Activated CD8-positive, alpha-beta T cell treated with anti-CD3 and anti-CD28 coated beads for 36 hours (primary cell): ENCODE measurements at regions not wholly inside any gene's neighbourhood (a gene's known extent, or its start where the extent isn't known, plus 50 kb on each side); places are given as distances from the start of the nearest gene placed in this dataset.

Source experiments
- ATAC-seq: fragments of 200-7000 bp; cut with Tn5 transposase; one replicate; pipeline ENCODE4 v1.10.0; 2021; ENCODE audit warnings: mild to moderate bottlenecking, moderate library complexity
- CTCF ChIA-PET: fragments of 350-600 bp; sonication (Branson Sonifier 250); formaldehyde crosslinking; loops from one replicate; lab custom pipeline; 2021; ENCODE audit warnings: antibody characterized with exemption; lab: Charles Lee
- POLR2A ChIA-PET: fragments of 350-600 bp; sonication (Branson Sonifier 250); formaldehyde crosslinking; loops from one replicate; lab custom pipeline; 2021; ENCODE audit warnings: antibody characterized with exemption; lab: Charles Lee
- DNase-seq: peaks from one replicate; pipeline ENCODE4 v3.0.0-alpha.2; 2020
- H3K27ac Mint-ChIP-seq: one replicate; pipeline ENCODE4 v1.8.0; 2021; ENCODE audit warnings: mild to moderate bottlenecking, mixed read lengths
- H3K27me3 Mint-ChIP-seq: one replicate; pipeline ENCODE4 v1.8.0; 2021; ENCODE audit warnings: mixed read lengths
- H3K36me3 Mint-ChIP-seq: one replicate; pipeline ENCODE4 v1.8.0; 2021; ENCODE audit warnings: low read depth, mixed read lengths
- H3K4me1 Mint-ChIP-seq: one replicate; pipeline ENCODE4 v1.8.0; 2021; ENCODE audit warnings: low read depth, mixed read lengths
- H3K4me3 Mint-ChIP-seq: one replicate; pipeline ENCODE4 v1.8.0; 2021; ENCODE audit warnings: mild to moderate bottlenecking, moderate library complexity, mixed read lengths
- H3K9me3 Mint-ChIP-seq: one replicate; pipeline ENCODE4 v1.8.0; 2021; ENCODE audit warnings: mixed read lengths
- intact Hi-C: fragments of 100-400 bp; cut with micrococcal nuclease; formaldehyde crosslinking; loops from one replicate; pipeline ENCODE4 v1.10.0; 2022
- TF ChIP-seq, protein P1 (sequence below): fragments of 200-600 bp; IDR thresholded peaks from one replicate; pipeline ENCODE4 v1.8.0; 2022; ENCODE audit warnings: antibody characterized with exemption, mild to moderate bottlenecking

DNA sequence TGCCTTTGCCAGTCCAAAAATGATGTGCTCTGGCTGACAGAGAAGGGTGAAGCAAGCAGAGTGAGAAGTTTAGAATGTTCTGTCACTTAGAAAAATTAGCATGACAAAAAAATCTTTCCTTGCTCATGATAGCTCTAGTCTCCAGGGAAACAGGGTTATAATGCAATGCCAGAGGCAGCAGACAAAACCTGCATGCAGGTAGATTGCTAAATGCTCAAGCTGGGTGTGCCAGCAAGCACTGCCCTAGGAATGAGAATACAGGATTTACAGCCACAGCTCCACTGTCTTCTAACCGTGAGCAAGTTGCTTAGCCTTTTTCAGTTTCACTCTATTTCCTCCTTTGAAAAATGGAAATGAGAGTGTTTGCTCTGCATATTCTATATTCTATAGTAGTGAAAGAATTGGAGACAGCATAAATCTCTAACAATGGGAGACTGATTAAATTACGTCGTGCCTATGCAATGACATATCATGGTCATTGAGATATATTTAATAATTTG, 516.6 kb upstream of the C16orf82 start:
- Mint-ChIP-seq H3K27ac (no peak overlapping the region), H3K27me3 (peaks cover 8% of the 10 kb centered on the region), H3K36me3 (no peaks in the 10 kb centered on the region), H3K9me3 (no peaks in the 10 kb centered on the region), H3K4me1 (no peaks in the 10 kb centered on the region), H3K4me3 (no peak overlapping the region)
- DNase-seq (no peak), ATAC-seq (no peak)
- TF ChIP-seq, protein P1, sequence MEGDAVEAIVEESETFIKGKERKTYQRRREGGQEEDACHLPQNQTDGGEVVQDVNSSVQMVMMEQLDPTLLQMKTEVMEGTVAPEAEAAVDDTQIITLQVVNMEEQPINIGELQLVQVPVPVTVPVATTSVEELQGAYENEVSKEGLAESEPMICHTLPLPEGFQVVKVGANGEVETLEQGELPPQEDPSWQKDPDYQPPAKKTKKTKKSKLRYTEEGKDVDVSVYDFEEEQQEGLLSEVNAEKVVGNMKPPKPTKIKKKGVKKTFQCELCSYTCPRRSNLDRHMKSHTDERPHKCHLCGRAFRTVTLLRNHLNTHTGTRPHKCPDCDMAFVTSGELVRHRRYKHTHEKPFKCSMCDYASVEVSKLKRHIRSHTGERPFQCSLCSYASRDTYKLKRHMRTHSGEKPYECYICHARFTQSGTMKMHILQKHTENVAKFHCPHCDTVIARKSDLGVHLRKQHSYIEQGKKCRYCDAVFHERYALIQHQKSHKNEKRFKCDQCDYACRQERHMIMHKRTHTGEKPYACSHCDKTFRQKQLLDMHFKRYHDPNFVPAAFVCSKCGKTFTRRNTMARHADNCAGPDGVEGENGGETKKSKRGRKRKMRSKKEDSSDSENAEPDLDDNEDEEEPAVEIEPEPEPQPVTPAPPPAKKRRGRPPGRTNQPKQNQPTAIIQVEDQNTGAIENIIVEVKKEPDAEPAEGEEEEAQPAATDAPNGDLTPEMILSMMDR, result no peak
- ChIA-PET POLR2A (no interaction called here), CTCF (no interaction called here)
- intact Hi-C loops, result no loop called here

DNA sequence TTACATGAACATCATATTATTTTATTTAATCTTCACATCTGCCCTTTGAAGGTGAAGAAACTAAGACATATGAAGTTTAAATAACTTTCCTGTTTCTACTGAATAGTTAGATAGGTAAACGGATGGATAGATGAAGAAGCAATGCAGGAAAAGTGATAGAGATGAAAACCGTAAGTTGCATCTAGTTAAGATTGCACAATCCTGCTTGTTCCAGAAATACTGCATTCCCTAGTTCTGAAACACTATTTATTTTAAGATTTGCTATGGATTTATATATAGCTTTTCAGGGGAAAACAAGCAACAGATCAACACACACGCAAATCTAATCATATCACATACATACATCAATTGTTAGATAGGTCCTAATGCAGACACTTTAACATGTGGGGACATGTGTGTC, 512.7 kb upstream of the C16orf82 start:
- Mint-ChIP-seq H3K9me3 (no peaks in the 10 kb centered on the region), H3K4me1 (no peaks in the 10 kb centered on the region), H3K27me3 (peaks cover 13% of the 10 kb centered on the region), H3K36me3 (no peaks in the 10 kb centered on the region), H3K27ac (no peak overlapping the region), H3K4me3 (no peak overlapping the region)
- TF ChIP-seq, protein P1, result no peak
- ChIA-PET CTCF (no interaction called here), POLR2A (no interaction called here)
- intact Hi-C loops, result no loop called here
- ATAC-seq (no peak), DNase-seq (no peak)

DNA sequence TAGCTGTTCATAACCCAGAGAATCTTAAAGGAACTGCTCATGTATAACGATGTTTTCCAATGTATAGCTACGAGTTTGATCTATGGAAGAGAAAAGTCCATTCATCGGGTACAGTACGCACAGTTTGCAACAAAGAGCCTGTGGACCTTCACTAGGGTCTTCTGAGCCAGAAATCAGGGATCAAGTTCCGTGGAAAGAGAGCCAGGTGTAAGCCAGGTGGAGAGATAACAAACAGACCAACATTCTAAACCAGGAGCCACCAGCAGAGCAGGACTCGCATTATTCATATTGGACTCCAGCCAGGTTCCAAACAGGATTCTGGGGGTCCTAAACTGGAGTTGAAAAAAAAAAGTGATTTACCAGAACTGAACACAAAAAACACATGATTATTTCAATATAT, 505.4 kb upstream of the C16orf82 start:
- Mint-ChIP-seq H3K27me3 (peaks cover 33% of the 10 kb centered on the region), H3K9me3 (no peaks in the 10 kb centered on the region), H3K27ac (no peak overlapping the region), H3K36me3 (no peaks in the 10 kb centered on the region), H3K4me3 (no peak overlapping the region), H3K4me1 (no peaks in the 10 kb centered on the region)
- intact Hi-C loops, result no loop called here
- TF ChIP-seq, protein P1, result no peak
- DNase-seq (no peak), ATAC-seq (no peak)
- ChIA-PET POLR2A (interaction anchor here (0.7 kb wide), 1 partner anchor 932 kb away, joined by 3 read pairs; no protein-coding TSS in a partner anchor), CTCF (interaction anchor here (0.8 kb wide), 1 partner anchor 9 kb away, joined by 3 read pairs; no protein-coding TSS in a partner anchor)

DNA sequence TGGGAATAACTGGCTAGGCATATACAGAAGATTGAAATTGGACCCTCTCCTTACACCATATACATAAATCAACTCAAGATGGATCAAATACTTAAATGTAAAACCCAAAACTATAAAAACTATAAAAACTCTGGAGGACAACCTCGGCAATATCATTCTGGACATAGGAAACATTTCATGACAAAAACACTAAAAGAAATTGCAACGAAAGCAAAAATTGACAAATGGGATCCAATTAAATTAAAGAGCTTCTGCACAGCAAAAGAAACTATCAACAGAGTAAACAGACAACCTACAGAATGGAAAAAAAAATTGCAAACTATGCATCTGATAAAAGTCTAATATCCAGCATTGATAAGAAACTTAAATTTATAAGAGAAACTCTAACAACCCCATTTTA, 503.7 kb upstream of the C16orf82 start:
- H3K27me3 Mint-ChIP-seq, result peaks cover 31% of the 10 kb centered on the region
- DNase-seq (no peak), ATAC-seq (no peak)
- no peak overlapping the region for H3K27ac Mint-ChIP-seq
- POLR2A ChIA-PET, result no interaction called here
- H3K4me1 Mint-ChIP-seq, result no peaks in the 10 kb centered on the region
- TF ChIP-seq, protein P1, result no peak
- H3K4me3 Mint-ChIP-seq, result no peak overlapping the region
- H3K36me3 Mint-ChIP-seq, result no peaks in the 10 kb centered on the region
- CTCF ChIA-PET, result no interaction called here
- no peaks in the 10 kb centered on the region for H3K9me3 Mint-ChIP-seq
- intact Hi-C loops, result no loop called here

DNA sequence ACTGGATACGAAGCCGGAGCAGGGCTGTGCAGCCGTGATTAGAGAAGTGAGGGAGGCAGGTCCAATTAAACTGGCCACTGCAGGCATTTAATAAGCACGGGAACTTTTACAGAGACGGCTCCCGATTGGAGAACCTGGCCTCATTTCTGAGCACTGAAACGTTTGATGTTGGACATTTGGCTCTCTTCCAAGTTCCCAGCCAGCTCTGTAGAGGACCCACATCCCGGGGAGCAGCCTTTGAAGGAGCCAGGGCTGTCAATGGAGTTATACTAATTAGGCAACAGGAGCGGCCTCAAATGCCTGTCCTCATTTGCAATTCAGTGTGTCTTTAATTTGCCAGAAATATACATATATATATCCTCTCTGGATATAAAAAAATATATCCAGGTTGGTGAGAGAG, 499.4 kb upstream of the C16orf82 start:
- no peaks in the 10 kb centered on the region for H3K36me3 Mint-ChIP-seq
- H3K4me1 Mint-ChIP-seq, result no peaks in the 10 kb centered on the region
- TF ChIP-seq, protein P1, result no peak
- ATAC-seq (no peak), DNase-seq (no peak)
- no peaks in the 10 kb centered on the region for H3K9me3 Mint-ChIP-seq
- CTCF ChIA-PET, result interaction anchor here (1.3 kb wide), 1 partner anchor 78 kb away, joined by 4 read pairs; no protein-coding TSS in a partner anchor
- POLR2A ChIA-PET, result no interaction called here
- intact Hi-C loops, result no loop called here
- no peak overlapping the region for H3K27ac Mint-ChIP-seq
- no peak overlapping the region for H3K4me3 Mint-ChIP-seq
- peaks cover 16% of the 10 kb centered on the region for H3K27me3 Mint-ChIP-seq
